Lower leg skin (tissue), 4 donors: ENCODE measurements at regions not wholly inside any gene's neighbourhood (a gene's known extent, or its start where the extent isn't known, plus 50 kb on each side); places are given as distances from the start of the nearest gene placed in this dataset.

Experiments used
- DNase-seq, 2 donors: peaks; one replicate each; pipeline ENCODE4 v3.0.0-alpha.2; 2019; ENCODE audit warnings: low spot score in 2 of 2
- H3K4me3 ChIP-seq: fragments of 200-600 bp; sonication (generic); 2 replicates; pipeline ENCODE4 v1.5.1; 2017; ENCODE audit warnings: mild to moderate bottlenecking, low read depth; ENCODE audit not compliant: poor library complexity, severe bottlenecking
- POLR2A ChIP-seq, 2 donors: fragments of 450-650 bp; IDR thresholded peaks; one replicate each; pipeline ENCODE4 v1.6.1; 2016 to 2017; ENCODE audit warnings: antibody characterized with exemption in 2 of 2, mild to moderate bottlenecking in 1 of 2, moderate library complexity in 1 of 2
- WGBS, 2 donors: methylation state at CpG; one replicate each; pipeline ENCODE4 v1.1.5; 2018; 5-methylcytosine and 5-hydroxymethylcytosine counted together
- intact Hi-C: fragments of 100-400 bp; cut with DNase I; formaldehyde crosslinking; loops from one replicate; pipeline ENCODE4 v1.15.0; 2023; ENCODE audit warnings: low total_unique reads
- TF ChIP-seq, protein P1 (sequence below), 3 donors: fragments of 450-650 bp; IDR thresholded peaks; one replicate each; pipeline ENCODE4 v1.5.1; 2016; ENCODE audit warnings: antibody characterized with exemption in 3 of 3, mild to moderate bottlenecking in 3 of 3, moderate library complexity in 2 of 3

DNA sequence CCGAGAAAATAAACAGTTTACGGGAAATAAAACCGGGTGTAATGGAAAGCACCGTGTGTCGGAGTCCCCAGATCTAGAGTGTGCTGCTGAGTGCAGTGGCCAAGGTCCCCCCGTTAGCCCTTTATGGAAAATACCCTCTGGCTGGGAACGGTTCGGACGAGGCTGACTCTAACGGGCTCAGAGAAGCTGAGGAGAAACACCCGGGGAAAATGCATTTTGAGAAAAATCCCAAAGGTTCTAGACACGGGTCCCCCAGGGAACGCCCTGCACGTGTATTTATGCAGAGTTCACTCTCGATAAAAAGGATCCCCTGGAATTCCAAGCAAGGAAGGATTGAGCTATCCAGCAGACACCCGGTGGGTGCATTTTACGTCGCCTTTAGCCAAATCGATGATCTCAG lies 177.2 kb downstream of the CRLF2 start:
- no peak overlapping the region for H3K4me3 ChIP-seq
- no peak for TF ChIP-seq POLR2A (IDR thresholded peaks at IDR 0.05)
- TF ChIP-seq, protein P1, sequence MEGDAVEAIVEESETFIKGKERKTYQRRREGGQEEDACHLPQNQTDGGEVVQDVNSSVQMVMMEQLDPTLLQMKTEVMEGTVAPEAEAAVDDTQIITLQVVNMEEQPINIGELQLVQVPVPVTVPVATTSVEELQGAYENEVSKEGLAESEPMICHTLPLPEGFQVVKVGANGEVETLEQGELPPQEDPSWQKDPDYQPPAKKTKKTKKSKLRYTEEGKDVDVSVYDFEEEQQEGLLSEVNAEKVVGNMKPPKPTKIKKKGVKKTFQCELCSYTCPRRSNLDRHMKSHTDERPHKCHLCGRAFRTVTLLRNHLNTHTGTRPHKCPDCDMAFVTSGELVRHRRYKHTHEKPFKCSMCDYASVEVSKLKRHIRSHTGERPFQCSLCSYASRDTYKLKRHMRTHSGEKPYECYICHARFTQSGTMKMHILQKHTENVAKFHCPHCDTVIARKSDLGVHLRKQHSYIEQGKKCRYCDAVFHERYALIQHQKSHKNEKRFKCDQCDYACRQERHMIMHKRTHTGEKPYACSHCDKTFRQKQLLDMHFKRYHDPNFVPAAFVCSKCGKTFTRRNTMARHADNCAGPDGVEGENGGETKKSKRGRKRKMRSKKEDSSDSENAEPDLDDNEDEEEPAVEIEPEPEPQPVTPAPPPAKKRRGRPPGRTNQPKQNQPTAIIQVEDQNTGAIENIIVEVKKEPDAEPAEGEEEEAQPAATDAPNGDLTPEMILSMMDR (IDR thresholded peaks at IDR 0.05): no peak
- DNase-seq: no peak
- 64 to 70% methylated on average over 19 of the region's 19 CpGs for WGBS, 2 donors
- intact Hi-C loops: no loop called here

DNA sequence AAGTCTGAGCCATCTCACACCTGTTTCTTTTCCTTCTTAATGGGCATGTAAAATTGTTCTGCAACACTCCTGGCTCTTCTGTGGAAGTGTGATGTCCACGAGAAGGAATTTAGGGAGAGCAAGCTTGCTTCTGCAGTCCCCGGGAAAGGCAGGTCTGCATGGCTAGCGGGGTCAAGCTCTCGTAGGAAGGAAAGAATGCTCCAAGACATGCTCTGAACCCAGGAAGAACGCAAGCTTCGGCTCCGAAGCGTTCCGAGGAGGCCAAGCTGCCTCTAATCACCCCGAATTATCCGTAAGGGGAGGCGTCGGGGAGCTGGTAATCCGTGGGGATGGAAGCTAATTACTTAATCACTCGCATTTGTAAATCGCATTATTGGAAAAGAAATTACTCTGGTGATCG lies 177.7 kb downstream of the CRLF2 start:
- WGBS, 2 donors: 72 to 81% methylated on average over 17 of the region's 17 CpGs
- intact Hi-C loops: no loop called here

DNA sequence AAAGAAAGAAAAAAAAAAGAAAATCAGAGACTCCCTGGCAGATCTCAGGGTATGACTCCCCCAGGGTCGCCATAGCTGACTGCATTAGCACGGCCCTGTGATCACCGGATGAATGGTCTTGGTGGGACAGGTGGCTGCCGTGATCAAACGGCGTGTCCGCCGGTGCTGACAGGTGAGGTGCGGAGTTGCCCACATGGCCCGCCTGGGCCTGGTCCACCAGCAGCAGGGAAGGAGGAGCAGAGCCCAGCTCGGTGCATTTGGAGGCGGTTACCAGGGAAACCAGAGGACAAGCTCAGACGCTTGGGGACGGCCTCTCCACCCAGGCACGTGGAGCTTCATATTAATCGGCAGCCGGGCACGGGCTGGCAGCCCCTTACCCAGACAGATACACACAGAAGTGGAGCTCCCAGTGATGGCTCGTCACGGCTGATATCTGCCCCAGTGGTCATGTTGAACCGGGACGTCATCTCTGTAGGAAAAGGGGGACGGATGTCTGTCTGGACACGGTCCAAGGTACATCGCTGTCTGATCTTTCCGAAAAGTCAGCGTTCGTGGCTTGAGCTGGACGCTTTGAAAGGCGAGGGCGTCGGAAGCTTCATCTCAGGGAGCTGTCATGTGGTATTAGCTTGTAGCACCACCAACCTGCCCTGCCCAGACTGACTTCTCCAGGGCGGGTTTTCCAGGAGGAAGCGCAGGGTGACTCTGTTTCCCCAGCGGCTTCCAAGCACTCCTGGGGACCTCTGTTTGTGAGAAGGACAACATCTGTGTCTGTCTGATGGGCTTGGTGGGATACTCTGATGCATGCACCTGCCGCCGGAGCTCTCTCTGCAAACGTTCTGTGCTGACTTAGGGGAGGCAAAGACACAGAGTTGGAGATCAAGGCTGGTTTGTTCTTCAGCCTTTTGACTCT lies 180.7 kb downstream of the CRLF2 start:
- 85 to 87% methylated on average over 38 of the region's 38 CpGs for WGBS, 2 donors
- intact Hi-C loops: no loop called here
- H3K4me3 ChIP-seq: no peak overlapping the region
- no peak for TF ChIP-seq POLR2A (IDR thresholded peaks at IDR 0.05)
- TF ChIP-seq, protein P1 (IDR thresholded peaks at IDR 0.05): no peak
- peak in 1 of 2 donors; percentile 66 for DNase-seq

More for the DNA sequence above, 177.7 kb downstream of the CRLF2 start:
- no peak for TF ChIP-seq POLR2A (IDR thresholded peaks at IDR 0.05)
- TF ChIP-seq, protein P1 (IDR thresholded peaks at IDR 0.05): no peak
- H3K4me3 ChIP-seq: no peak overlapping the region
- no peak for DNase-seq

DNA sequence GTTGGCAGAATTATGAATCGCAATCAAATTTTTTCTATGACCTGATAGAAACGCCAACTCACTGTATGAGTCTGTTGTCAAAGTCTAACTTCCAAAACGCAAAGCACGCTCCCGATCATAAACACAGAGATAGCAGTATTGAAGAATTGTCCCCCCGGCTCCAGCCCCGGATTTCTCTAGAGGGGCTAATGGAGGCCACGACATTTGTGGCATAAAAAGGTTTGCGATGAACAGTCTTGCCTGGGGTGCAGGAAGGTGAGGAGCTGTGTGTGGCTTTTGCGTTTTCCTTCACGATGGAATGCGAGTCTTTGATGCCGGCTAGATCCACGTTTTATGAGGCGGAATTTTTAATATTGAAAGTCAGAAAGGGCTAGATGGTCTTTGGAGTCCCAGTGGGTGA lies 183.0 kb downstream of the CRLF2 start:
- 86 to 88% methylated on average over 15 of the region's 15 CpGs for WGBS, 2 donors
- intact Hi-C loops: no loop called here
- peak in 1 of 2 donors; percentile 59 for DNase-seq
- TF ChIP-seq, protein P1 (IDR thresholded peaks at IDR 0.05): no peak
- TF ChIP-seq POLR2A (IDR thresholded peaks at IDR 0.05): no peak
- H3K4me3 ChIP-seq: no peak overlapping the region

DNA sequence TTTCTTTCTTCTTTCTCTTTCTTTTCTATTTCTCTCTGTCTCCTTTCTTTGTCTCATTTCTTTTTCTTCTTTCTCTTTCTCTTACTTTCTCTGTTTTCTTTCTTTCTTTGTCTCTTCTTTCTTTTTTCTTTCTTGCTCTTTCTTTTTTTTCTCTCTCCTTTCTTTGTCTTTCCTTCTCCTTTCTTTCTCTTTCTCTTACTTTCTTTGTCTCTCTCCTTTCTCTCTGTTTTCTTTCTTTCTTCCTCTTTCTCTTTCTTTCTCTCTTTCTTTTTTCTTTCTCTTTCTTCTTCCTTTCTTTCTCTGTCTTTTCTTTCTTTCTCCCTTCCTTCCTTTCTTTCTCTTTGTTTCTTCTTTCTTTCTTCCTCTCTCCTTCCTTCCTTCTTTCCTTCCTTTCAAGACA lies 184.8 kb downstream of the CRLF2 start:
- TF ChIP-seq, protein P1 (IDR thresholded peaks at IDR 0.05): no peak
- TF ChIP-seq POLR2A (IDR thresholded peaks at IDR 0.05): no peak
- no peak for DNase-seq
- H3K4me3 ChIP-seq: no peak overlapping the region
- intact Hi-C loops: no loop called here
